GM23338 (cell line): ENCODE measurements at regions not wholly inside any gene's neighbourhood (a gene's known extent, or its start where the extent isn't known, plus 50 kb on each side); places are given as distances from the start of the nearest gene placed in this dataset.

Experiments used
- ATAC-seq: fragments of 200-7000 bp; cut with Tn5 transposase; 3 replicates; pipeline ENCODE4 v1.9.1; 2020
- DNase-seq: peaks from one replicate; pipeline ENCODE4 v3.0.0-alpha.2; 2015; ENCODE audit warnings: low spot score
- H2AFZ ChIP-seq: fragments of 200-600 bp; sonication (generic); 2 replicates; pipeline ENCODE4 v1.8.0; 2016; ENCODE audit warnings: antibody characterized with exemption, mild to moderate bottlenecking, moderate library complexity
- H3F3A ChIP-seq: fragments of 200-600 bp; sonication (generic); replicated peaks from 2 replicates; pipeline ENCODE4 v1.8.0; 2017; ENCODE audit warnings: antibody characterized with exemption, mixed run types, low read depth
- H3K27ac ChIP-seq: fragments of 200-600 bp; sonication (generic); 2 replicates; pipeline ENCODE4 v1.6.1; 2016; ENCODE audit warnings: low read depth
- H3K27me3 ChIP-seq: fragments of 200-600 bp; sonication (generic); 2 replicates; pipeline ENCODE4 v1.8.0; 2016; ENCODE audit warnings: mild to moderate bottlenecking, mixed run types, moderate library complexity; ENCODE audit not compliant: insufficient read depth
- H3K36me3 ChIP-seq: fragments of 200-600 bp; sonication (generic); 2 replicates; pipeline ENCODE4 v1.8.0; 2016; ENCODE audit warnings: mild to moderate bottlenecking; ENCODE audit not compliant: insufficient read depth
- H3K4me1 ChIP-seq: fragments of 200-600 bp; sonication (generic); 2 replicates; pipeline ENCODE4 v1.8.0; 2016; ENCODE audit warnings: mild to moderate bottlenecking, moderate library complexity; ENCODE audit not compliant: insufficient read depth
- H3K4me2 ChIP-seq: fragments of 200-600 bp; sonication (generic); 2 replicates; pipeline ENCODE4 v1.7.1; 2017; ENCODE audit warnings: mixed run types
- H3K4me3 ChIP-seq: fragments of 200-600 bp; sonication (generic); 2 replicates; pipeline ENCODE4 v1.6.1; 2016; ENCODE audit warnings: mixed run types
- H3K79me2 ChIP-seq: fragments of 200-600 bp; sonication (generic); replicated peaks from 2 replicates; pipeline ENCODE4 v1.8.0; 2017; ENCODE audit warnings: mild to moderate bottlenecking; ENCODE audit not compliant: insufficient read depth
- H3K9me2 ChIP-seq: fragments of 200-600 bp; sonication (generic); 2 replicates; pipeline ENCODE4 v1.8.0; 2017; ENCODE audit not compliant: insufficient read depth
- H4K20me1 ChIP-seq: fragments of 200-600 bp; sonication (generic); replicated peaks from 2 replicates; pipeline ENCODE4 v1.8.0; 2017; ENCODE audit warnings: mild to moderate bottlenecking; ENCODE audit not compliant: insufficient read depth
- H3K27ac Mint-ChIP-seq: 2 replicates; pipeline ENCODE4 v1.8.0; 2020; ENCODE audit warnings: inconsistent platforms, mild to moderate bottlenecking, moderate library complexity, mixed read lengths
- H3K27me3 Mint-ChIP-seq: 3 replicates; pipeline ENCODE4 v1.8.0; 2022; ENCODE audit warnings: low read depth, mild to moderate bottlenecking, moderate library complexity, mixed read lengths, inconsistent platforms; ENCODE audit not compliant: insufficient read depth, poor library complexity
- H3K36me3 Mint-ChIP-seq: 3 replicates; pipeline ENCODE4 v1.8.0; 2021; ENCODE audit warnings: low read depth, mild to moderate bottlenecking, inconsistent platforms, moderate library complexity, mixed read lengths
- H3K4me1 Mint-ChIP-seq: 3 replicates; pipeline ENCODE4 v1.8.0; 2020; ENCODE audit warnings: mild to moderate bottlenecking, inconsistent platforms, mixed read lengths
- H3K4me3 Mint-ChIP-seq: 3 replicates; pipeline ENCODE4 v1.8.0; 2021; ENCODE audit warnings: moderate library complexity, mild to moderate bottlenecking, inconsistent platforms, mixed read lengths
- H3K9me3 Mint-ChIP-seq: 3 replicates; pipeline ENCODE4 v1.8.0; 2020; ENCODE audit warnings: moderate library complexity, mild to moderate bottlenecking, inconsistent platforms, mixed read lengths
- CREB1 ChIP-seq: fragments of 250-450 bp; sonication (Bioruptor Pico); IDR thresholded peaks from 2 replicates; pipeline ENCODE4 v1.5.0; 2020; ENCODE audit warnings: low read depth, mild to moderate bottlenecking, moderate library complexity
- CTCF ChIP-seq, 2 experiments: fragments of 200-600 bp in 1 of 2; sonication (generic) in 1 of 2; conservative IDR thresholded peaks; 2 replicates each; pipeline versions ENCODE4 v1.5.1 to v1.6.1; 2016 to 2017; ENCODE audit warnings: antibody characterized with exemption in 2 of 2, low read depth in 2 of 2, mild to moderate bottlenecking in 2 of 2, moderate library complexity in 1 of 2
- ETS1 ChIP-seq: IDR thresholded peaks from 2 replicates; pipeline ENCODE4 v1.6.1; 2016; ENCODE audit warnings: antibody characterized with exemption
- EZH2 ChIP-seq: fragments of 200-600 bp; sonication (generic); IDR thresholded peaks from one replicate; pipeline ENCODE4 v1.8.0; 2017; ENCODE audit warnings: antibody characterized with exemption, mild to moderate bottlenecking, low read depth; ENCODE audit not compliant: unreplicated experiment
- EZH2phosphoT487 ChIP-seq: fragments of 200-600 bp; sonication (generic); IDR thresholded peaks from one replicate; pipeline ENCODE4 v1.8.1; 2018; ENCODE audit warnings: antibody characterized with exemption; ENCODE audit not compliant: unreplicated experiment
- JUNB ChIP-seq: IDR thresholded peaks from one replicate; pipeline ENCODE4 v1.6.1; 2016; ENCODE audit warnings: antibody characterized with exemption; ENCODE audit not compliant: unreplicated experiment
- NANOG ChIP-seq: IDR thresholded peaks from 2 replicates; pipeline ENCODE4 v1.6.1; 2016; ENCODE audit warnings: antibody characterized with exemption, borderline replicate concordance
- POLR2AphosphoS5 ChIP-seq: IDR thresholded peaks from 2 replicates; pipeline ENCODE4 v1.6.1; 2016; ENCODE audit warnings: antibody characterized with exemption, low read depth
- REST ChIP-seq: IDR thresholded peaks from one replicate; pipeline ENCODE4 v1.6.1; 2018; ENCODE audit warnings: antibody characterized with exemption; ENCODE audit not compliant: unreplicated experiment
- STAT1 ChIP-seq: IDR thresholded peaks from one replicate; pipeline ENCODE4 v1.6.1; 2016; ENCODE audit warnings: antibody characterized with exemption; ENCODE audit not compliant: unreplicated experiment
- ZNF114 ChIP-seq: fragments of 250-450 bp; sonication (Bioruptor Pico); IDR thresholded peaks from 2 replicates; pipeline ENCODE4 v1.5.0; 2020; ENCODE audit warnings: mild to moderate bottlenecking, moderate library complexity
- ZNF331 ChIP-seq: fragments of 250-450 bp; sonication (Bioruptor Pico); IDR thresholded peaks from 2 replicates; pipeline ENCODE4 v1.5.0; 2020; ENCODE audit warnings: low read depth, mild to moderate bottlenecking, moderate library complexity

GRCh38 chr5:174789596-174789995, 65.2 kb downstream of the MSX2 start:
- Histone ChIP-seq H3K79me2 (no peaks in the 10 kb centered on the region), H3K9me2 (no peaks in the 10 kb centered on the region), H3K36me3 (no peaks in the 10 kb centered on the region), H3F3A (no peaks in the 10 kb centered on the region), H4K20me1 (no peaks in the 10 kb centered on the region), H3K4me3 (no peak overlapping the region), H2AFZ (no peak overlapping the region), H3K4me2 (no peak overlapping the region), H3K4me1 (0 out of 2 replicates have a peak, but pooled peaks cover 4% of the 10 kb centered on the region), H3K27ac (no peak overlapping the region), H3K27me3 (peaks cover 5% of the 10 kb centered on the region)
- peaks cover 7% of the 10 kb centered on the region; the same call in 2 of the 3 replicates for H3K4me1 Mint-ChIP-seq
- H3K36me3 Mint-ChIP-seq: no peaks in the 10 kb centered on the region
- H3K4me3 Mint-ChIP-seq: no peak overlapping the region
- no peak overlapping the region for H3K27ac Mint-ChIP-seq
- TF ChIP-seq ZNF331 (CRISPR knock-in tag) (no peak), CREB1 (CRISPR knock-in tag) (no peak), REST (no peak), EZH2 (no peak), CTCF (conservative IDR thresholded peaks at IDR 0.05; ENCODE audit: low read depth in 2 of 2) (no peak), POLR2AphosphoS5 (no peak), ZNF114 (CRISPR knock-in tag) (no peak)
- no peaks in the 10 kb centered on the region; the same call in 2 of the 3 replicates for H3K9me3 Mint-ChIP-seq
- H3K27me3 Mint-ChIP-seq: peaks cover 9% of the 10 kb centered on the region
- DNase-seq: no peak
- ATAC-seq: no peak

GRCh38 chr5:174785120-174785680, 60.8 kb downstream of the MSX2 start:
- H3K27me3 ChIP-seq: no peaks in the 10 kb centered on the region
- H3K4me2 ChIP-seq: no peak overlapping the region
- no peak overlapping the region for H3K4me3 ChIP-seq
- H3K9me3 Mint-ChIP-seq: no peaks in the 10 kb centered on the region
- peaks cover 2% of the 10 kb centered on the region for H3K27me3 Mint-ChIP-seq
- ATAC-seq (no peak), DNase-seq (no peak)
- no peak overlapping the region for H3K4me3 Mint-ChIP-seq
- no peaks in the 10 kb centered on the region for H3K36me3 Mint-ChIP-seq
- H3K4me1 ChIP-seq: no peaks in the 10 kb centered on the region
- no peak overlapping the region for H3K27ac ChIP-seq
- no peaks in the 10 kb centered on the region for H3F3A ChIP-seq
- no peaks in the 10 kb centered on the region for H3K9me2 ChIP-seq
- no peak overlapping the region for H3K27ac Mint-ChIP-seq
- H4K20me1 ChIP-seq: no peaks in the 10 kb centered on the region
- H2AFZ ChIP-seq: no peak overlapping the region
- no peaks in the 10 kb centered on the region for H3K36me3 ChIP-seq
- no peaks in the 10 kb centered on the region for H3K4me1 Mint-ChIP-seq
- no peaks in the 10 kb centered on the region for H3K79me2 ChIP-seq
- TF ChIP-seq ETS1 (no peak), JUNB (no peak), EZH2phosphoT487 (no peak), EZH2 (no peak), ZNF114 (CRISPR knock-in tag) (no peak), ZNF331 (CRISPR knock-in tag) (no peak), STAT1 (no peak), NANOG (no peak)
